ENCODE measurements at regions not wholly inside any gene's neighbourhood (a gene's known extent, or its start where the extent isn't known, plus 50 kb on each side); places are given as distances from the start of the nearest gene placed in this dataset.

GRCh38 chr5:98569288-98569687 lies 204.2 kb upstream of the RGMB start:
- no peak for DNase-seq (ENCODE audit: low read depth)
- no peak for TF ChIP-seq CTCF (IDR thresholded peaks at IDR 0.05; ENCODE audit: low read depth, low read length, missing control alignments)
- no peak overlapping the region for H3K4me3 ChIP-seq (ENCODE audit: low read depth, low read length)

- no peak overlapping the region for H3K4me3 ChIP-seq (ENCODE audit: low read depth, low read length)
- DNase-seq (ENCODE audit: low read depth), result no peak
- TF ChIP-seq CTCF (IDR thresholded peaks at IDR 0.05; ENCODE audit: low read depth, low read length, missing control alignments), result no peak
Observed at GRCh38 chr5:98570010-98570409, 203.5 kb upstream of the RGMB start.

- no peak for DNase-seq (ENCODE audit: low read depth)
- TF ChIP-seq CTCF (IDR thresholded peaks at IDR 0.05; ENCODE audit: low read depth, low read length, missing control alignments), result no peak
- no peak overlapping the region for H3K4me3 ChIP-seq (ENCODE audit: low read depth, low read length)
Observed at GRCh38 chr5:98570661-98571191, 202.7 kb upstream of the RGMB start.

GRCh38 chr5:98573834-98574320 lies 199.6 kb upstream of the RGMB start:
- TF ChIP-seq CTCF (IDR thresholded peaks at IDR 0.05; ENCODE audit: low read depth, low read length, missing control alignments), result no peak
- H3K4me3 ChIP-seq (ENCODE audit: low read depth, low read length), result no peak overlapping the region

GRCh38 chr5:98576275-98576674 lies 197.2 kb upstream of the RGMB start:
- no peak for DNase-seq (ENCODE audit: low read depth)
- no peak for TF ChIP-seq CTCF (IDR thresholded peaks at IDR 0.05; ENCODE audit: low read depth, low read length, missing control alignments)
- no peak overlapping the region for H3K4me3 ChIP-seq (ENCODE audit: low read depth, low read length)

More at GRCh38 chr5:98573834-98574320, 199.6 kb upstream of the RGMB start:
- DNase-seq (ENCODE audit: low read depth), result no peak

- no peak for TF ChIP-seq CTCF (IDR thresholded peaks at IDR 0.05; ENCODE audit: low read depth, low read length, missing control alignments)
- H3K4me3 ChIP-seq (ENCODE audit: low read depth, low read length), result no peak overlapping the region
- DNase-seq (ENCODE audit: low read depth), result no peak
Observed at GRCh38 chr5:98578438-98578837, 195.0 kb upstream of the RGMB start.

Measured in GM12864 (cell line).